ENCODE measurements at regions not wholly inside any gene's neighbourhood (a gene's known extent, or its start where the extent isn't known, plus 50 kb on each side); places are given as distances from the start of the nearest gene placed in this dataset.

DNA sequence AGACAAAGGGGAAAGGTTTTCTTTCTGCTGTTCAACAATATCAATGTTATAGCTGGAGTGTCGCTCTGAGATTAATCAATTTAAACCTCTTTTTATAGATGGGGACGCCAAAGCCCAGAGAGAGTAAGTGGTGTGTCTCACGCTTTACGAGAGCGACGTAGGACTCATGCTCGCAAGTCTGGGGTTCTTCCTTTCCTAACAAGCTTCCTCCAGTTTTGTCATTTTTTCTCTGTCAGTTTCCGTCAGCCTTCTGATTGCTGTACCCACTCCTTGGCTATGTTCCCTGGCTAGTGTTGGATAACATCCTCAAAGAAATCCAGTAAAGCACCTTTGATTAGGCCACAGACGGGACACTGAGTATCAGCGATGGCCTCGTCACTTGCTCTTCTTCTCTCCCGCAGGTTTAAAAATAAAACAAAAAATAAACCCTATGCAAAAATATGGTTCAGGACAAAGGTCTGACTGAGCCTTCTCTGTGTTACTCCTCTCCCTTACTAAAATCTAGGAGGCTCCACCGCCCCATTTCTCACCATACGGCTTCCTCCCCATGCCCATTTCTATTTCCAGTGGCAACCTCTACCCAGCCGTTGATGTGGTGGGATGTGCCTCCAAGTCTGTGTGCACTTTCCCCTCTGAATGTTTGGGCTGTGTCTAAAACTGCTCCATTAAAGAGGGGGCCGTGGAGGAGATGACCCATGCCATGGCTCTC is 172.7 kb upstream of the PARP11 start:
- TF ChIP-seq YY1 (IDR thresholded peaks at IDR 0.05; ENCODE audit: insufficient read depth, insufficient read length): no peak
- TF ChIP-seq ZNF274 (IDR thresholded peaks at IDR 0.05; ENCODE audit: low read depth, low read length): no peak
- TF ChIP-seq SUZ12 (IDR thresholded peaks at IDR 0.05; ENCODE audit: extremely low read depth, insufficient read depth, insufficient read length): no peak
